OCI-LY7 (cell line): ENCODE measurements at regions not wholly inside any gene's neighbourhood (a gene's known extent, or its start where the extent isn't known, plus 50 kb on each side); places are given as distances from the start of the nearest gene placed in this dataset.
A peak's percentile ranks its signal among the peaks of the same experiment; 100 is the strongest.

Source experiments
- BruUV-seq: library from RNA; stranded (reverse); fragments of 400-500 nt; replicated peaks from 2 replicates; lab custom pipeline; 2021; lab: Mats Ljungman, UMichigan
- CTCF ChIA-PET: fragments of 300-600 bp; sonication (Branson Sonifier 250); formaldehyde crosslinking; loops from one replicate; lab custom pipeline; 2022; ENCODE audit warnings: antibody characterized with exemption; ENCODE audit not compliant: unreplicated experiment; lab: Charles Lee
- POLR2A ChIA-PET: fragments of 300-600 bp; sonication (Branson Sonifier 250); formaldehyde crosslinking; loops from one replicate; lab custom pipeline; 2022; ENCODE audit warnings: antibody characterized with exemption; lab: Charles Lee
- DNase-seq: peaks from one replicate; pipeline ENCODE4 v3.0.0-alpha.2; 2015; ENCODE audit warnings: low spot score
- H2AFZ ChIP-seq: fragments of 200-600 bp; sonication (generic), shearing (Covaris generic); 2 replicates; pipeline ENCODE4 v1.6.1; 2014; ENCODE audit warnings: mild to moderate bottlenecking, antibody characterized with exemption, low read length, moderate library complexity
- H3K27ac ChIP-seq: fragments of 200-600 bp; sonication (generic); 2 replicates; pipeline ENCODE4 v1.5.1; 2014; ENCODE audit warnings: mixed run types, low read depth, mild to moderate bottlenecking, moderate library complexity, low read length, inconsistent platforms; ENCODE audit not compliant: poor library complexity, severe bottlenecking
- H3K36me3 ChIP-seq: fragments of 200-600 bp; sonication (generic); 2 replicates; pipeline ENCODE4 v1.6.1; 2014; ENCODE audit warnings: mild to moderate bottlenecking, antibody characterized with exemption, low read length, moderate library complexity, mixed read lengths; ENCODE audit not compliant: insufficient read depth
- H3K4me1 ChIP-seq: fragments of 200-600 bp; sonication (generic); 2 replicates; pipeline ENCODE4 v1.5.1; 2014; ENCODE audit warnings: mild to moderate bottlenecking, low read length; ENCODE audit not compliant: insufficient read depth, poor library complexity, severe bottlenecking
- H3K4me2 ChIP-seq: fragments of 200-600 bp; sonication (generic); 2 replicates; pipeline ENCODE4 v1.6.1; 2014; ENCODE audit warnings: mild to moderate bottlenecking, low read length
- H3K4me3 ChIP-seq: fragments of 200-600 bp; sonication (generic); 2 replicates; pipeline ENCODE4 v1.5.1; 2014; ENCODE audit warnings: mild to moderate bottlenecking, low read depth, low read length; ENCODE audit not compliant: poor library complexity, severe bottlenecking
- H3K79me2 ChIP-seq: fragments of 200-600 bp; sonication (generic); 2 replicates; pipeline ENCODE4 v1.6.1; 2016; ENCODE audit warnings: low read depth, mild to moderate bottlenecking, low read length, moderate library complexity, mixed read lengths; ENCODE audit not compliant: insufficient read depth
- H3K9me2 ChIP-seq: fragments of 200-600 bp; sonication (generic); 2 replicates; pipeline ENCODE4 v1.6.1; 2016; ENCODE audit warnings: mild to moderate bottlenecking, low read length, mixed read lengths; ENCODE audit not compliant: insufficient read depth
- H3K9me3 ChIP-seq: fragments of 200-600 bp; sonication (generic); 2 replicates; pipeline ENCODE4 v1.6.1; 2014; ENCODE audit warnings: mild to moderate bottlenecking, mixed run types, low read length, mixed read lengths
- H4K20me1 ChIP-seq: fragments of 200-600 bp; sonication (generic); 2 replicates; pipeline ENCODE4 v1.6.1; 2014; ENCODE audit warnings: mild to moderate bottlenecking, antibody characterized with exemption, low read length, moderate library complexity, mixed read lengths; ENCODE audit not compliant: insufficient read depth
- EZH2phosphoT487 ChIP-seq: fragments of 200-600 bp; sonication (generic); IDR thresholded peaks from 2 replicates; pipeline ENCODE4 v1.6.1; 2018; ENCODE audit warnings: low read depth, borderline replicate concordance, mild to moderate bottlenecking, mixed run types, antibody characterized with exemption, low read length, moderate library complexity, mixed read lengths
- intact Hi-C: fragments of 100-400 bp; cut with micrococcal nuclease; formaldehyde crosslinking; loops from one replicate; pipeline ENCODE4 v1.10.0; 2022; ENCODE audit not compliant: unreplicated experiment
- TF ChIP-seq, protein P1 (sequence below): fragments of 200-600 bp; sonication (generic); conservative IDR thresholded peaks from 2 replicates; pipeline ENCODE4 v1.5.1; 2014; ENCODE audit warnings: mild to moderate bottlenecking, antibody characterized with exemption, low read length, moderate library complexity, mixed read lengths

GRCh38 chr5:45774528-45774927, 78.3 kb upstream of the HCN1 start:
- Histone ChIP-seq H3K9me3 (no peaks in the 10 kb centered on the region), H3K79me2 (no peaks in the 10 kb centered on the region), H3K4me1 (no peaks in the 10 kb centered on the region), H4K20me1 (no peaks in the 10 kb centered on the region), H3K4me3 (no peak overlapping the region), H2AFZ (no peak overlapping the region), H3K4me2 (no peak overlapping the region), H3K27ac (no peak overlapping the region), H3K36me3 (no peaks in the 10 kb centered on the region), H3K9me2 (no peaks in the 10 kb centered on the region)
- DNase-seq = peak; percentile 0
- no peak for TF ChIP-seq EZH2phosphoT487
- TF ChIP-seq, protein P1, sequence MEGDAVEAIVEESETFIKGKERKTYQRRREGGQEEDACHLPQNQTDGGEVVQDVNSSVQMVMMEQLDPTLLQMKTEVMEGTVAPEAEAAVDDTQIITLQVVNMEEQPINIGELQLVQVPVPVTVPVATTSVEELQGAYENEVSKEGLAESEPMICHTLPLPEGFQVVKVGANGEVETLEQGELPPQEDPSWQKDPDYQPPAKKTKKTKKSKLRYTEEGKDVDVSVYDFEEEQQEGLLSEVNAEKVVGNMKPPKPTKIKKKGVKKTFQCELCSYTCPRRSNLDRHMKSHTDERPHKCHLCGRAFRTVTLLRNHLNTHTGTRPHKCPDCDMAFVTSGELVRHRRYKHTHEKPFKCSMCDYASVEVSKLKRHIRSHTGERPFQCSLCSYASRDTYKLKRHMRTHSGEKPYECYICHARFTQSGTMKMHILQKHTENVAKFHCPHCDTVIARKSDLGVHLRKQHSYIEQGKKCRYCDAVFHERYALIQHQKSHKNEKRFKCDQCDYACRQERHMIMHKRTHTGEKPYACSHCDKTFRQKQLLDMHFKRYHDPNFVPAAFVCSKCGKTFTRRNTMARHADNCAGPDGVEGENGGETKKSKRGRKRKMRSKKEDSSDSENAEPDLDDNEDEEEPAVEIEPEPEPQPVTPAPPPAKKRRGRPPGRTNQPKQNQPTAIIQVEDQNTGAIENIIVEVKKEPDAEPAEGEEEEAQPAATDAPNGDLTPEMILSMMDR = peak; percentile 65
- CTCF ChIA-PET = no interaction called here
- intact Hi-C loops = no loop called here
- POLR2A ChIA-PET = interaction anchor here (0.6 to 0.7 kb wide), 2 partner anchors 34 to 1298 kb away, joined by 3 read pairs; no protein-coding TSS in a partner anchor
- no TSS peak for BruUV-seq

GRCh38 chr5:45772402-45772801, 76.2 kb upstream of the HCN1 start:
- ChIA-PET POLR2A (interaction anchor here (1.2 kb wide), 1 partner anchor 723 kb away, joined by 3 read pairs; no protein-coding TSS in a partner anchor), CTCF (no interaction called here)
- intact Hi-C loops = no loop called here
- TF ChIP-seq, protein P1 = no peak
- TF ChIP-seq EZH2phosphoT487 = no peak
- Histone ChIP-seq H3K4me1 (no peaks in the 10 kb centered on the region), H3K4me2 (no peak overlapping the region), H3K9me2 (no peaks in the 10 kb centered on the region), H3K4me3 (no peak overlapping the region), H2AFZ (no peak overlapping the region), H4K20me1 (no peaks in the 10 kb centered on the region), H3K36me3 (no peaks in the 10 kb centered on the region), H3K79me2 (no peaks in the 10 kb centered on the region), H3K27ac (no peak overlapping the region), H3K9me3 (no peaks in the 10 kb centered on the region)
- DNase-seq = no peak
- no TSS peak for BruUV-seq

GRCh38 chr5:45765561-45765960, 69.4 kb upstream of the HCN1 start:
- CTCF ChIA-PET = no interaction called here
- H3K4me3 ChIP-seq = no peak overlapping the region
- H3K9me2 ChIP-seq = no peaks in the 10 kb centered on the region
- no peaks in the 10 kb centered on the region for H3K79me2 ChIP-seq
- TF ChIP-seq, protein P1 = no peak
- TF ChIP-seq EZH2phosphoT487 = no peak
- no peaks in the 10 kb centered on the region for H3K36me3 ChIP-seq
- intact Hi-C loops = no loop called here
- no peaks in the 10 kb centered on the region for H4K20me1 ChIP-seq
- H3K4me2 ChIP-seq = no peak overlapping the region
- H3K4me1 ChIP-seq = no peaks in the 10 kb centered on the region
- H3K27ac ChIP-seq = no peak overlapping the region
- H3K9me3 ChIP-seq = no peaks in the 10 kb centered on the region
- no peak for DNase-seq
- POLR2A ChIA-PET = no interaction called here
- BruUV-seq = no TSS peak
- H2AFZ ChIP-seq = no peak overlapping the region
